ENCODE measurements at regions not wholly inside any gene's neighbourhood (a gene's known extent, or its start where the extent isn't known, plus 50 kb on each side); places are given as distances from the start of the nearest gene placed in this dataset.

DNA sequence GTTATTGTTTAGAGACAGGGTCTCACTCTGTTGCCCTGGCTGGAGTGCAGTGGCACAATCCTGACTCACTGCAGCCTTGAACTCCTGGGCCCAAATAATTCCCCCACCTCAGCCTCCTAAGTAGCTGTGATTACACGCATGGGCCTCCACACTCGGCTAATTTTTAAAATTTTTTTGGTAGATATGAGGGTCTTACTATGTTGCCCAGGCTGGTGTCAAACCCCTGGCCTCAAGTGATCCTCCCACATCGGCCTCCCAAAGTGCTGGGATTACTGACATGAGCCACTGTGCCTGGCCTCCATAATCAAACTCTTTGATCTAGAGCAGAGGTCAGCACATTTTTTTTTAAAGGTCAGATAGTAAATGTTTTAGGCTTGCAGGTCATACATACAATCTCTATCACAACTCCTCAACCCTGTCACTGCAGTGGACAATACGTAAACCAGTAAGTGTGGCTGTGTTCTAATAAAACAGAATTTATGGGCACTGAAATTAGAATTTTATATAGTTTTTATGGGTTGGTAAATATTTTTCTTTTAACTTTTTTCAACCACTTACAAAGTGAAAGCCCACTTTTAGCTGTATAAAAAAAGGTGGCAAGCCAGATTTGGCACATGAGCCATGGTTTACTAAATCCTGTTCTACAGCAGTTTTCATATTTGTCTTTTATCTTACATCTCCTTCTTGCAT, 105.1 kb upstream of the RAPGEF2 start:
- TF ChIP-seq POLR2A (IDR thresholded peaks at IDR 0.05), result no peak
- TF ChIP-seq, protein P1, sequence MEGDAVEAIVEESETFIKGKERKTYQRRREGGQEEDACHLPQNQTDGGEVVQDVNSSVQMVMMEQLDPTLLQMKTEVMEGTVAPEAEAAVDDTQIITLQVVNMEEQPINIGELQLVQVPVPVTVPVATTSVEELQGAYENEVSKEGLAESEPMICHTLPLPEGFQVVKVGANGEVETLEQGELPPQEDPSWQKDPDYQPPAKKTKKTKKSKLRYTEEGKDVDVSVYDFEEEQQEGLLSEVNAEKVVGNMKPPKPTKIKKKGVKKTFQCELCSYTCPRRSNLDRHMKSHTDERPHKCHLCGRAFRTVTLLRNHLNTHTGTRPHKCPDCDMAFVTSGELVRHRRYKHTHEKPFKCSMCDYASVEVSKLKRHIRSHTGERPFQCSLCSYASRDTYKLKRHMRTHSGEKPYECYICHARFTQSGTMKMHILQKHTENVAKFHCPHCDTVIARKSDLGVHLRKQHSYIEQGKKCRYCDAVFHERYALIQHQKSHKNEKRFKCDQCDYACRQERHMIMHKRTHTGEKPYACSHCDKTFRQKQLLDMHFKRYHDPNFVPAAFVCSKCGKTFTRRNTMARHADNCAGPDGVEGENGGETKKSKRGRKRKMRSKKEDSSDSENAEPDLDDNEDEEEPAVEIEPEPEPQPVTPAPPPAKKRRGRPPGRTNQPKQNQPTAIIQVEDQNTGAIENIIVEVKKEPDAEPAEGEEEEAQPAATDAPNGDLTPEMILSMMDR (IDR thresholded peaks at IDR 0.05), result no peak

Data from body of pancreas (tissue), 4 donors.